Activated naive CD4-positive, alpha-beta T cell treated with anti-CD3 and anti-CD28 coated beads, Interleukin-2, amount 50 U/mL, for 16 hours (primary cell): ENCODE measurements at regions not wholly inside any gene's neighbourhood (a gene's known extent, or its start where the extent isn't known, plus 50 kb on each side); places are given as distances from the start of the nearest gene placed in this dataset.
"Not testable (repeated sequence)": the region's sequence is repeated elsewhere in the genome, so short reads cannot be mapped to it uniquely, and the experiment has no call there.

ENCODE experiments used
- DNase-seq: peaks from one replicate; pipeline ENCODE4 v3.0.0-alpha.2; 2020

DNA sequence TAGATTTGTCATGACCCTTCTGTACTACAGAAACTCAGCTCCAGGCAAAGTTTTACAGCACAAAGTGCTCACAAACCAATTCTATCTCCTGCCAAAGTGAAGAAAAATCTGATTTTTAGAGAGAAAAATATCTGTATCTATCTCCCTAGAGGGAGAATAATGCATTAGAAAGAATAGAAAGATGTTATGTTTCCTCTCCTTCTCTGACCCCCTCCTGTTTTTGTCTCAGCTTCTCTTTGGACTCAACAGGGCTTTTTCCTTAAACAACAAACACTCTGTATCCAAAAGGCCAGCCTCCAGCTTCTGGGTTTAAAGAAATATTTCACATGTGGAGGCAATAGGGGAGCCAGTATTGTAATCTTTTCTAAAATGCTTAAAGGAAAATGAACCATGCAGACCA, 627.4 kb downstream of the REEP3 start:
- no peak for DNase-seq

DNA sequence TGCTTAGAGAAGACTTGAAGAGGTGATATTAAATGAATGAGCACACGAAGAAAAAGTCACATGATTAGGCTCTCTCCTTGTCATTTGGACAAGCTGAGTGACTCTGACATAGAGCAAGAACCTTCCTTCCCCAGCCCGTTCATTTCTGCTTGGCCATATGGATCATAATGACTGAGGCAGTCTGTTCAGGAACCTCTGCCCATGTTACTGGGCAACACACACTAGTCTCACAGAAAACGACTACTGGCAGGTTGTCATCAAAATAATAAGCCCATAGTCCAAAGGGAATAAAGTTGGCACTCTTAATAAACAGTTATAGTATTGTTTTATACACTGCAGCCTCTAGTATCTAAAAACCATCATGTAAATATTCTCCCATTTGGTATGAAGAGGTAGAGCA, 635.0 kb downstream of the REEP3 start:
- no peak for DNase-seq

DNA sequence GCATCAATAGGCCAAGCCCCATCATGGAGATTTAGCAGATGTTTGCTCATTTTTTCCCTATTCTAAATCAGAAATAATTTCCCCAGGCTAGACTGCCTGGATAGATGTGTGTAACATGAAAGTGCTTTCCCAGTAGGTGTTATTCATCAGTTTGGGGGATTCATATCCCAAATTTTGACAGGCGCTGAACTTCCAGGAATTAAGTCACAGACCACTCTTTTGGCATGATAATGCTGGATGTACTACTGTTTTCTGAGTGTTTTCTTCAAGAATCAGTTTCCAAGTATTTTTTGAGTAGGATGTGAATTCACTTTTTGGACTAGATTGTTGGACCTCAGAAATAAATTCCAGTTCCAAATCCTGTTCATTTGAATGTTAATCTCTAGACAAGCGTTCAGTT, 637.4 kb downstream of the REEP3 start:
- no peak for DNase-seq

DNA sequence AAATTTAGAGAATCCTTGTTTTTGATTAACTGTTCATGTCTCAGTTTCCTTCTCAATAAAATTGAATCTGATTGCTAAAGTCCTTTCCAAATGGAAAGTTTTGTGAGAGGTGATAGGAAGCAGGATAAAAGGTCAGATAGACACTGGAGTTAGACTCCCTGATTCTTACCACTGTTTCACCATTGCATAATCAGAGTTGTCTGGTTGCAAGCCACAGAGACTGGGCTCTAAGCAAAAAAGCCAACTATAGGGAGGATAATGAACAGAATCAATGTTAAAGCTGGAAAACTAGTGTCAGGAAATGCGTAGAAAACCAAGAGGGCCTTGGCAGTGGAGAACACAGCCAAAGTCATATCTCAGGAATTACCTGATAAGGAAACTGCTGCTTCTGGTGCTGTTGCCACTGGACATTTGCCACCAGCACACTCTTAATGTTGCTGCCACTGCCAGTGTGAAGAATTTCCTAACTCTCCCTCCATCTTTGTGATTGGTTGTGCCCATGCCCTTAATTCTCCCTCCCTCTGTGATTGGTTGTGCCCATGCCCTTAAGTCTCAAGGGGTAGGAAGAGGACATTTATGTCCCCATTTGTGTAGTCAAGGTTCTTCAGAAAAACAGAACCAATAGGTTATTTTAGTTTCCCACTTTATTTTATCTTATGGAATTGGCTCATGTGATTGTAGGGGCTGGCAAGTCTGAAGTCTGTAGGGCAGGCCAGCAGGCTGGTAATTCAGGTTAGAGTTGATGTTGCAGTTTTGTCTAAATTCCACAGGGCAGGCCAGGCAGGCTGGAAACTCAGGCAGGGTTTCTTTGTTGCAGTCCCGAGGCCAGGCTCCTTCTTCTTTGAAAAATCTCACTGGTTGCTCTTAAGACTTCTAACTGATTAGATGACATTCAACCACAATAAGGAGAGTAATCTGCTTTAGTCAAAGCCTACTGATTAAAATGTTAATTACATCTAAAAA, 639.0 kb downstream of the REEP3 start:
- DNase-seq, result no peak

DNA sequence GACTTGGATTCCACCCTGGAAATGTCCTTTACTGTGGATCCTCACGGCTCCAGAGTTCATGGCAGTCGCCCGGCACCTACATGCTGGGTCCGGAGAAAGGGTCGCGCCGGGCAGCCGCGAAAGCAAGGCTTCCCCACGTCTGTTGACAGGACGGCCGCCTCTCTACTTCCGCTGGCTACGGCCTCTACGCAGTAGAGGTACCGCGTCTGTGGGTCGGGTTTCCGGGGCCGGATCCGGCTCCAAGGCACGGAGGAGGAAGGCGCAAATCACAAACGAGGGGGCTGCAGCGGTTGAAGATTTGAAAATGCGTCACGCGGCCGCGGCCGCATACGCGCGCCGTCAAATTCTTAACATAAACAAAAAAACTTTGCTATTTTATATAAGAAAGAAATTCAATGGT, 649.6 kb downstream of the REEP3 start:
- DNase-seq, result no peak

DNA sequence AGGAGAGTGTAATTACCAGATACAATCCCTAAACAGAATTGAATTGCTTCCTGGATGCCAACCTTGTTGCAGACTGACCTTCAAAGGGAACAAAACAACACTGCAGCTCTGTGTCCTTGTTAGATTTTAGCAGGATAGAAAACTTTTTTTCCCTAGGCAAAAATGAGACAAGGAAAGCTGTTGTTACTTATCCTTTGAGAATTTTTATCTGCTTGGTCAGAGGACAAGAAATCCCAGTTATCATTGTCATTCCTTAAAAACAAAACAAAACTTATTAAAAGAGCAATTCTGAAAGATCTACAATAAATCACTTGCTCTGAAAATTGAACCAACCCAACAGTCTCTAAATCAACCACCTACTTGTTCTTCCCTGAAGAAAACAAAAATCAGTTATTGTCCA, 652.6 kb downstream of the REEP3 start:
- no peak for DNase-seq

DNA sequence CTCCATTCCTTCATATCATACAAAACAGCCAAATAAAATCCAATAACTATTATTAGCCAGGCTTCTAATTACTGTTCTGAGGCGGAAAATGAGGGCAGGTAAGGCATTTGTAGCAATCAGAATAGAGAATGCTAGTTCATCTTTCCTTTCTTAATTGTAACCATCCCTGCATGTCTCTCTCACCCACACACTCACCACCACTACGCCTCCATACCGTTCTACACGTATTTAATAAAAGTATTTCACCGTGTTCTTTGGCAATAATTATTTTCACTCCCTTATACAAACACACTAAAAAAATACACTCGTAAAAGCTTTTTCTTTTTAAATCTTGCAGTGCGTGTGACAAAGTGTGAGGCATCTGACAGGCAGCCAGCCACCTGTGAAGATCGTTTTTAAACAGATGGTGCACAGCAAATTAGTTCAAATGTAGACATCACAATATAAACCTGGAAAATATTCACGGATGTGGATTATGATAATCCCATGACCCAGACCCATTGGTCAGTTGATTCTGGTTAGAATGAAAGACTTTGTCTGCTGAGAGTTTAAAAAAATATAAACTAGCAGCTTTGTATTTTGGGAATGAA, 653.6 kb downstream of the REEP3 start:
- DNase-seq, result no peak

DNA sequence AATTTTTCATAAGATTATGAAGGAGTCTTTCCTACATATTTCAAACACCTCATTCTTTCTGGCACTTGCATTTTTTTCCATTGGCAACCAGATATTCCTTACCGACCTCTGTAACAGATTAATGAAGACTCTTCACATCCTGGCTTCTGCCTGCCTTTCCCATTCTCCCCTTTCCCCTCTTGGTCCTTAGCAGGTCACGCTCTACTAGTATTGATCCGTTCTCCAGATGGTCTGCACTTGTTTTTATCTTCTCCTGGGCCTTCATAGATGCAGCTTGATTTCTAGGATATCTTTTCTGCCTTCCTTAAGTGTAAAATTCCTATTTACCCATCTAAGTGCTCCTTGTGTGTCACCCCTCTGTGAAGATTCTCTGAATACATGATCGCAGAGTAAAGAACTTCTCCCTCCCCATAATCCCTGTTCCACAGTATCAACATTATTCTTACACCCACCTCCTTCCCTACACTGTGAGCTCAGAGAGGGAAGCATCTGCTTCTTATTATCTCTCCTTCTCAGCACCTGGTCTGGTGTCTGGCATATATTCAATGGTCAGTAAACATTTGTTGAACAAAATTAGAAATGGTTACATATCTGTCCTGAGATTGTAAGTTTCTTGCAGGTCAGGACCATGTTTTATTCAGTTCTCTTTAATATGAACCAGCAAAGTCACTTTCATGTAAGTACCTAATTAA, 654.2 kb downstream of the REEP3 start:
- no peak for DNase-seq

DNA sequence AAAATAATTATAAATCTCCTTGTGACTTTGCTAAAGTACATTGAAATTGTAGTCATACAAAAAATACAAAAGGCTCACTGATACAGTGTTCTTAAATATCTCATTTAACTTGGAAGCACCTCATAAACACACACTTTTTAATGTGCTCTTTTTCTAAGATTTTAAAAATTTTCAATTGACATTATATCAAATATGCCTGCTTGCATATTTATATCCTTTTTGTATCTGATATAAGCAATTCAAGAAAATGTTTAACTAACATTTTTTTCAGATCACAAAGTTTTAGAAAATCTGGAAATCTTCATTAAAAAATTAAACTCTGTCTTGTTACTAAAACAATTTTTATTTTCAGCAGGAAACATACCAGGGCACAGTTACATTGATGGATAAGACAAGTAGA, 661.5 kb downstream of the REEP3 start:
- DNase-seq, result no peak

DNA sequence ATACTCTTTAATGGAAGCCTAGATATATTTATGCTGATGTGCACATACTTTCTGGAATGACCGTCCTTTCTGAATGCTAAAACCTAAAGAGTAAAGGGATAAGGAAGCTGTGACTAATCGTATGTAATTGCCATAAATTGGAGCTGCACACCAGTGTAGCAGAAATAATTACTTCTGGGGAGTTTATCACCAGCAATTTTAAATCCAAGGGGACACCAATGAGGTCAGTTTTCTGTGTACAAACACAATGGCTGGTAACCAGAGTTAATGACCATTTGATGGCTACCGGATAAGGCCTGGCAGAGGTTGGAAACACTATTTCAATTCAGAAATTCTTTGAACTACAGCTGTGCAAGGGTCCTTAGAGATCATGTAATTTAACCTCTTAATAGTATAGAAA, 670.1 kb downstream of the REEP3 start:
- no peak for DNase-seq

DNA sequence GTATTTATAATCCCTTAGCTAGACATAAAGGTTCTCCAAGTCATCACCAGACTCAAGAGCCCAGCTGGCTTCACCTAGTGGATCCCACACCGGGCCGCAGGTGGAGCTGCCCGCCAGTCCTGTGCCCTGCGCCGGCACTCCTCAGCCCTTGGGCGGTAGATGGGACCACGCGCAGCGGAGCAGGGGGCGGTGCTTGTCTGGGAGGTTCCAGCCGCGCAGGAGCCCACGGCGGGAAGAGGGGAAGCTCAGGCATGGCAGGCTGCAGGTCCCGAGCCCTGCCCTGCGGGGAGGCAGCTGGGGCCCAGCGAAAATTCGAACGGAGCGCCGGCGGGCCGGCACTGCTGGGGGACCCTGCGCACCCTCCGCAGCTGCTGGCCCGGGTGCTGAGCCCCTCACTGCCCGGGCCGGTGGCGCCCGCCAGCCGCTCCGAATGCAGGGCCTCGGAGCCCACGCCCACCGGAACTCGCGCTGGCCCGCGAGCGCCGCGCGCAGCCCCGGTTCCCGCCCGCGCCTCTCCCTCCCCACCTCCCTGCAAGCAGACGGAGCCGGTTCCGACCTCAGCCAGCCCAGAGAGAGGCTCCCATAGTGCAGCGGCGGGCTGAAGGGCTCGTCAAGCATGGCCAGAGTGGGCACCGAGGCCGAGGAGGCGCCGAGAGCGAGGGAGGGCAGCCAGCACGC, 675.6 kb downstream of the REEP3 start:
- no peak for DNase-seq

DNA sequence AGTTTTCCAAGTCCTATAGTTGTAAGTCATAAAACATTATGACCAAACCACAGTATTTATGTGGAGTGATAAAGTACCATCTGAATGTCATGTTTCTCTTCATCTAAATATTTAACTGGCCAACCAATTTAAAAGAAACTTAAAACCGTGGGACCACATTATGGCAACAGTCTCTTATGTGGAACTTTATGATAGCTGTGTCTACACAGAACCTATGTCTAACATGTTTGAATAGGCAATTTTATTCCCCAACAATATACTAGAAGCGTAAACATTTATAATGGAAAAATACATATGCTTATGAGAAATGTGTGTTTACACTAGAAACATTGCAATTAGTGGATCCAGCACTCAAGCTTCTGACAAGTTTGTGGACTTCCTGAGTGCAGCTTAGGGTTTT, 680.7 kb downstream of the REEP3 start:
- no peak for DNase-seq

DNA sequence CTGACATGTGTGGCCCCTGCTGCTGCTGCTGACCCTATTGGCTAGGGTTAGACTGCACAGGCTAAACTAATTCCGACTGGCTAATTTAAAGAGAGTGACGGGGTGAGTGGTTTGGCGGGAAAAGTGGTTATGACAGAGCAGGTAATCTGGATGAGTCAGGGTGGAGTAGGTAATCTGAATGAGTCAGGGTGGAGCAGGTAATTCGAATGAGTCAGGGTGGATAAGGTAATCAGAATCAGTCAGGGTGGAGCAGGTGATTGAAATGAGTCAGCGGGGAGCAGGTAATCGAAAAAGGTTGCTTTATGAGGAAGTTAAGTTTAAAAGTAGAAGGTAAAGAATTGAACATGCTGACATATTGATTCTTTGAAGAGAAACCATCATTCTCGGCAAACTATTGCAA, 683.3 kb downstream of the REEP3 start:
- DNase-seq, result not testable (repeated sequence)

DNA sequence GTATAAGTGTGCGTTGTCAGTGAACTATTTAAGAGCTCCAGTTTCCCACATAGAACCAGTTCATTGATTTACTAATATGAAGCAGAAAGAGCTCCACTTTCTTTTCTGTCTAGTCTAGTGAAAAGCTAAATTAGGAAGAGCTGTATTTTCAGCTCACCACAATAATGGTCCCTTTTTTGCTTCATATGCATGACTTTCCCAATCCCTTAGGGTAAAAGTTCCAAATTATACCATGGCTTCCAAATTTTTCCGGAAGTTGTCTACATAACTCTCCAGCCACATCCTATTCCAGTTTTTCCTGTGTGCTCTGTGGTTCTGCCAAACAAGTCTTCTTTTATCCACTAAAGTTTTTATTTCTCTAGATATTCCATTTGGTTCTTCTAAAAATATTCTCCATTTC, 685.2 kb downstream of the REEP3 start:
- no peak for DNase-seq

DNA sequence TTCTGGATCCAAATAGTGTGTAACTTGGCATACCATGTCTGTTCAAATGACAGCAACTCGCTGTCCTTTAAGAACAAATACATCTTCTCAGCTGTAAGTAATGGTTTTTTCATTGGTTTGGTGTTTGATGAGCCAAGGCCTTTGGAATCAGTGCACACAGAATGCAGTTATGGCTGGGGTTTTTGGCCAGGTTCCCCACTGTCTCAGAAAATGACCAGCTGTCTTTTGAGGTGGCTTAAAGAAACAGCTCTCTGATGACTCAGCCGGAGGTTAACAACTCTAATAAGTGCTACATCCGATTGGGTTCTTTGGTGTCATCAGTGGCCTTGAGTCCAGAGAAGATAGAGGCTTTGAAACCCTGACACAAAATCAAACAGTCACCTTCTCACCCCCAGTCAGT, 688.4 kb downstream of the REEP3 start:
- no peak for DNase-seq

DNA sequence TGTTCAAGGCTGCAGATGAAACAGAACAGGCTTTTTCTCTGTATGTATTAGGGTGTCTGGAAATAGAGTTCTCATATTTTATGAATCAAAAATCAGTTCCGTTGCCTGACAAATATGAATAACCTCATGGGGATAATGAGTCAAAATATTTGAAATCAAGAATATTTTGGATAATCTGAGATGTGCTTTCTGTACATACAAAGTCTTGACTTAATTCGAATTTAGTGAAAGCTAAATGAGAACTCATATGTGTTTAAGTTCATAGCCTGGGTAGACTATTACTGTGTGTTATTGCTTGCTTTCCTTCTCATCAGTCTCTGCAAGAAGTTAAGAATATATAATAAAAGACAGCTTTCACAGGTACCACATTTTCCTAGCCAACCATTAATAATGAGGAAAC, 689.0 kb downstream of the REEP3 start:
- DNase-seq, result no peak

DNA sequence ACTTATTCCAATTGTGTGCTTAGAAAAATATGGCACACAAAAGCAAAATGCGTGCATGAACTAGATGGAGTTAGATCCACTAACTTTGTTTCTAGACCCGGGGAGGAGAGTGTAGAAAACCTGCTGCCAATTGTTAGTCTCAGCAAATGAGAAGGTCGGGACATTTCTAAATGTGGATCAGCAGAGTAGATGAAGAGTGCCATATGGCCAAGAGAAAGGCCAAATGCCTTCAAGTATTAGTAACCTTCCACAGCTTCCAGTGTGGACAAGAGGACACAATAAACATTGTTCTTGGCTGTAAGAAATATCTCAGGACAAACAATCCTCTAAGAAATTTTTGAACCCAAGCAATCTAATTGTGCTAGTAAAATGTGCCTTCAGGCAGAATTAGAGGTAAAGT, 690.3 kb downstream of the REEP3 start:
- DNase-seq, result no peak

DNA sequence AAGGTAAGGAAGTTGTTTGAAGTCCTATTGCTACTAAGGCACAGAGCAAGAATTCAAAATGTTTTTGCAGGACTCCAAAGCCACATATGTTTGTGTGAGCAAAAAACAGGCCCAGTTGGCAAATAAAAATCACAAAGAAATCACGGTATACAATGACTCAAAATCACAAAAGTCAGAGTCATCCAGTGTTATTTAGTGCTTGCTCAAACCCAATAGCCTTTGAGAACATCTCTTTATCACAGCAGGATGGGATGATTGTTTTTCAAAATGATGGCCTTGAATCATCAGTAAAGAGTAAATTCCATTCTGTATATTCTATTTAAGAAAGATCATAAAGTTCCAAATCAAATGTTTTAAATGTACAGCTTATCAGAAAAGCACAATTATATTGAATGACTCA, 693.9 kb downstream of the REEP3 start:
- no peak for DNase-seq

DNA sequence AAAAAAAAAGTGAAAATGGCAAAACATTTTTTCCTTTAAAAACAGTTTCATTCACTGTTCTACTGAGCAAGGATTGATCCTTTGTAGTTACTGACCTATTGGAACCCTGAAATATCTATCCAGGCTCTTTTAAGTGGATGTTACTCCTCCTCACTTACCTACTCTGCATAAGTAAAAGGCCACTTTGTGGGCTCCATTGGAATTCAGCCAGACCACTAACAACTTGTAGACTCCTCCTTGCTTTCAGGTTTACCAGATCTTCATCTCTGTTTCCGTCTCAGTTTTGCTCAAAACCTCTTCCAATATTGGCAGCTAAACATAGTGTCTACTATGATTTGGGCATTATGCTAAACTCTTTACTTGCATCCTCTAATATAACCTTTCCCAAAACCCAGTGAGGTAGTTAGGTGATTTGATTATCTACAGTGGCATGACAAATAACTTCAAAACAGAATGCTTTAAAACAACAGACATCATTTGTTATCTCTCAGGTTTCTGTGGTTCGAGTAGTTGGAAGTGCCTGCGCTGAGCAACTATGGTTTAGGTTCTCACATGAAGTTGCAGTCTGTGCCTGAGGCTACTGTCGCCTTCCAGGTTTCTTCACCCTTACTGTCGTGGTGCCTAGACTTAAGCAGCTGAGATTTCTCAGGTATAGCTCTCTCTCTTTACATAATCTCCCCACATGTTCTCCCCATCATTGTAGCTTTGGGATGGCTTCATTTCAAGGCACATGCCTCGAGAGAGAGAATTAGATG, 698.2 kb downstream of the REEP3 start:
- no peak for DNase-seq

DNA sequence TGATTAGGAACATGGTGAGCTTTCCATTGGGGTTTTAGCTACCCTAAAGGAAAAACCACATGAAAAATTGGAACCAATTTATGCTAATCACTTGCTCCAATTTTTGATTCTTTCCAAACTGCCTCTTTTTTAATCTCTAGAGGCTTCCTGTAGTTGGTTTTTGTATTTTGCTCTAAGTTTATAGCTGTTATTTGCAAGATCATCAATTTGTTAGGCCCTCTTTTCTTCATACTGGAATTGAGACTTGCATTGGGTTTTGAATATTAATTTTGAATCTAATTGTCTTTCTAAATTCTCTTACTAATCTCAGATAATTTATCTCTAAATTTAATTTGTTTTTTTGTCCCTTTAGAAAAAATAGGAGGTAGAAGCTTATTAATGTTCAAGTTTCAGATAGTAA, 713.3 kb downstream of the REEP3 start:
- no peak for DNase-seq

DNA sequence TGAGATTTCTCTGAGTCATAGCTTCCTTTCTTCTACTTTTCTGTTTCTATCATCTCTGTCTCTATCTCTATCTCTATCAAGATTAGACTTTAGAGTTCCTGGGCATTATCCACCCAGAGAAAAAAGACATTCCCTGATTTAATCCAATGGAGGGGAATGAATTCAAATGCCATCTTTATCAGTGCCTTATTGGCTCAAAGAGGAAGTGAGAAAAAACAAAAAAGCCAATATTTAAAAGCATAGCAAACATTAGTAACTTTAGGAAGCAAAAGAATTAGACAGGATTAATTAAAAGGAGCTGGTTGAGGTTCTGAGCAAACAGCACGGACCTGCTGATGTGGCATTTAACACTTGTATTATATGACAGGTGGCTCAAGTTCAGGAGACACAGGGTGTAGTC, 736.5 kb downstream of the REEP3 start:
- DNase-seq, result no peak

DNA sequence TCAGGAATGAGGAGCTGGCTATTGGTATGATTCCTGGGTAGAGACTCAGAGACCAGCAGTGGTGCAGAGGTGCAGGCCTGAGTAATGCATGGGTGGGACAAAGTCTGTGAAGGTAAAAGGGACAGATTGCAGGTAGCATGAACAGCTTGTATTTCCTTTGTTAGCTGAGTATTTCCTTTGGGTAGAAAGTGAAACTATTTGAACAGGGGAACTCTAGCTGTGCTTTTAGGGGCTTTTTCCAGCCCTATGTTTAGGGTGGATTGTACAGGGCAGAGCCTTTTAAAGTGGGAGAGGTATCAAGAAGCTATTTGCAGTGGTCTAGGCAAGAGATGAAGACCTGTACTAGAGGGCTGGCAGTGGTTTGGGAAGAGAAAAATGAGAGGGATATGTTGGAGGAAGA, 739.9 kb downstream of the REEP3 start:
- DNase-seq, result no peak

DNA sequence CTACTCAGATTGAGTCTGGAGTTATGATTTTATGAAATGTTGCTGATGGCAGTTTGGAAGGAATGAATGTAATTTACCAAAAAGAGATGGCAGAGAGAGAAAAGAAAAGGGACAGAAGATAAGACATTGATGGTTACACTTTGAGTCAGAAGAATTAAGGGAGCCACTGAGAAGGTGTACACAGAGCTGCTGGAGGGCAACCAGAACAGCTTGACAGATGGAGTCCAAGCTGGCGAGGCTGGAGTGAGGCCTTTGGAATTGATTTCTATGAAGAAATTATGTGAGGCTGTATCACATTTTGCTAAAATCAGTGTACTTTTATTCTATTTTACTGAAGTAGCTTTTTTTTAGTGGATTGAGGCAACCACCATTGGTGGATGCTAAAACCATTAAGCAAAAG, 740.5 kb downstream of the REEP3 start:
- DNase-seq, result no peak
